ENCODE measurements at regions not wholly inside any gene's neighbourhood (a gene's known extent, or its start where the extent isn't known, plus 50 kb on each side); places are given as distances from the start of the nearest gene placed in this dataset.

DNA sequence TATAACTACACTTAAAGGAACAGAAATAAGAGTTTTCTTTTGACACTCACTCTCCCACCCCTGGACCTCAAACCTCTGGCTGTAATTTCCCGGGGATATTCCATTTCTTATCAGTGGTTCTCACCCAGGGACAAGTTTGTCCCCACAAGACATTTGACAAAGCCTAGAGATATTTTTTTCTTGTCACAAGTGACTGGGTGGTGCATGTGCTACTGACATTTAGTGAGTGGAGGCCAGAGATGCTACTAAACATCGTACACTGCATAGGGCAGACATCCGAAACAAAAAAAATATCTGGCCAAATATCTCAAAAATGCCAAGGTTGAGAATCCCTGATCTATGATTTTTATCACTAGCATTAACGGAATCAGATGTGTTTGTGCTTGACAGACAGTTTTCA, 168.0 kb upstream of the FRMD4B start:
- TF ChIP-seq SIN3A (IDR thresholded peaks at IDR 0.05; ENCODE audit: borderline replicate concordance, insufficient read depth, low read length) = no peak
- no peak for TF ChIP-seq TAF1 (IDR thresholded peaks at IDR 0.05; ENCODE audit: borderline replicate concordance, insufficient read depth, low read length)
- TF ChIP-seq, protein P1, sequence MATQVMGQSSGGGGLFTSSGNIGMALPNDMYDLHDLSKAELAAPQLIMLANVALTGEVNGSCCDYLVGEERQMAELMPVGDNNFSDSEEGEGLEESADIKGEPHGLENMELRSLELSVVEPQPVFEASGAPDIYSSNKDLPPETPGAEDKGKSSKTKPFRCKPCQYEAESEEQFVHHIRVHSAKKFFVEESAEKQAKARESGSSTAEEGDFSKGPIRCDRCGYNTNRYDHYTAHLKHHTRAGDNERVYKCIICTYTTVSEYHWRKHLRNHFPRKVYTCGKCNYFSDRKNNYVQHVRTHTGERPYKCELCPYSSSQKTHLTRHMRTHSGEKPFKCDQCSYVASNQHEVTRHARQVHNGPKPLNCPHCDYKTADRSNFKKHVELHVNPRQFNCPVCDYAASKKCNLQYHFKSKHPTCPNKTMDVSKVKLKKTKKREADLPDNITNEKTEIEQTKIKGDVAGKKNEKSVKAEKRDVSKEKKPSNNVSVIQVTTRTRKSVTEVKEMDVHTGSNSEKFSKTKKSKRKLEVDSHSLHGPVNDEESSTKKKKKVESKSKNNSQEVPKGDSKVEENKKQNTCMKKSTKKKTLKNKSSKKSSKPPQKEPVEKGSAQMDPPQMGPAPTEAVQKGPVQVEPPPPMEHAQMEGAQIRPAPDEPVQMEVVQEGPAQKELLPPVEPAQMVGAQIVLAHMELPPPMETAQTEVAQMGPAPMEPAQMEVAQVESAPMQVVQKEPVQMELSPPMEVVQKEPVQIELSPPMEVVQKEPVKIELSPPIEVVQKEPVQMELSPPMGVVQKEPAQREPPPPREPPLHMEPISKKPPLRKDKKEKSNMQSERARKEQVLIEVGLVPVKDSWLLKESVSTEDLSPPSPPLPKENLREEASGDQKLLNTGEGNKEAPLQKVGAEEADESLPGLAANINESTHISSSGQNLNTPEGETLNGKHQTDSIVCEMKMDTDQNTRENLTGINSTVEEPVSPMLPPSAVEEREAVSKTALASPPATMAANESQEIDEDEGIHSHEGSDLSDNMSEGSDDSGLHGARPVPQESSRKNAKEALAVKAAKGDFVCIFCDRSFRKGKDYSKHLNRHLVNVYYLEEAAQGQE (IDR thresholded peaks at IDR 0.05; ENCODE audit: insufficient read depth in 1 of 2, low read depth in 2 of 2, low read length in 2 of 2) = no peak
- TF ChIP-seq POLR2AphosphoS5 (IDR thresholded peaks at IDR 0.05; ENCODE audit: low read depth, low read length) = no peak
- TF ChIP-seq FOXP2 (optimal IDR thresholded peaks at IDR 0.05; ENCODE audit: borderline replicate concordance, extremely low read depth, extremely low read length, insufficient read depth) = no peak

DNA sequence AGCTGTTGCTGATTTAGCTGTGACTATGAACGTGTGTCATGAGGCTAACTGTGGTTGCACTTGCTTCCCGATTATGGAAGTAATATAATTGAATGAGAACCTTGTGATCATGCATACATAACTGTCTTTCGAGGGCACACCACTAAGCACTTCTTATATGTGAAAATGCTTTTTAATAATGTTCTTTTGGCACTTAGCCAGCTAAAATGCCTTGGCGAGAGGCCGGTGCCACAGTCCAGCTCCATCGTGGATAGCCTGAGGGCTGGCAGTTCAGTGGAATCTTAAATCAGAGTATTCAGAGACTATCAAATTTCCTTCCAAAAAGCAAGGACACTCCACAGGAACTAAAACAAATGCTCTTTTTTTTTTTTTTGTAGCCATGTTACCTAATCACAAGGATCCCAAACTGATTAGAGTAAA, 161.6 kb upstream of the FRMD4B start:
- TF ChIP-seq, protein P1 (IDR thresholded peaks at IDR 0.05; ENCODE audit: insufficient read depth in 1 of 2, low read depth in 2 of 2, low read length in 2 of 2) = no peak
- TF ChIP-seq FOXP2 (optimal IDR thresholded peaks at IDR 0.05; ENCODE audit: borderline replicate concordance, extremely low read depth, extremely low read length, insufficient read depth) (no peak), TAF1 (IDR thresholded peaks at IDR 0.05; ENCODE audit: borderline replicate concordance, insufficient read depth, low read length) (no peak), SIN3A (IDR thresholded peaks at IDR 0.05; ENCODE audit: borderline replicate concordance, insufficient read depth, low read length) (no peak), POLR2AphosphoS5 (IDR thresholded peaks at IDR 0.05; ENCODE audit: low read depth, low read length) (no peak)

DNA sequence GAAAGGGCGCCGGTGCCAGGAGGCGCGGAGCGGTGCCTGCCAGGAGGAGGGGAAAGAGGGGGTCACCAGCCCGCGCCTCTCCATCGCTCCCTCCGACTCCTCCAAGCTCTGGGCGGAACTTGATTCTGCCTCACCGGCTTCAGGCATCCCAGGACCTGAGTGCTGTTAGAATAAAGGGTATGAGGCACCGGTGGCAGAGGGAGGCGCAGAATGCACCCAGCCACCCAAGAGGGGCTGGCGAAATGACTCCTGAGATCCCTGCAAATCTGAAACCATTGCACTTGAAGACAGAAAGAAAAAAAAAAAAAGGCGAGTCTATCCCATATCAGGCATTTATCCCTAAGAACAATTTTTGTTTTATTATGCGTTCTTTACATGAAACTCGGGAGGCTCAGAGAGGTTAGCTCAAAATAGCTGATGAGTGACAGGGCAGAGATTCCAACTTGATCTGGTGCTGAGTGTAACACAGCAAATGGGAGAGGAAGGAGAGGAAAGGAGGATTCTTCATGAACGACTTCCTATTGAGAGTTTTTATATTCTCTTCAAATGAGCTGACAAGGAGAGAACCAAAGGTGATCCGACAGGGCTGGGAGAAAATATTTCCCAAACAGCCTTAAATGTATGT, 157.0 kb upstream of the FRMD4B start:
- TF ChIP-seq SIN3A (IDR thresholded peaks at IDR 0.05; ENCODE audit: borderline replicate concordance, insufficient read depth, low read length) = no peak
- no peak for TF ChIP-seq TAF1 (IDR thresholded peaks at IDR 0.05; ENCODE audit: borderline replicate concordance, insufficient read depth, low read length)
- TF ChIP-seq, protein P1 (IDR thresholded peaks at IDR 0.05; ENCODE audit: insufficient read depth in 1 of 2, low read depth in 2 of 2, low read length in 2 of 2) = no peak
- TF ChIP-seq POLR2AphosphoS5 (IDR thresholded peaks at IDR 0.05; ENCODE audit: low read depth, low read length) = no peak
- no peak for TF ChIP-seq FOXP2 (optimal IDR thresholded peaks at IDR 0.05; ENCODE audit: borderline replicate concordance, extremely low read depth, extremely low read length, insufficient read depth)

DNA sequence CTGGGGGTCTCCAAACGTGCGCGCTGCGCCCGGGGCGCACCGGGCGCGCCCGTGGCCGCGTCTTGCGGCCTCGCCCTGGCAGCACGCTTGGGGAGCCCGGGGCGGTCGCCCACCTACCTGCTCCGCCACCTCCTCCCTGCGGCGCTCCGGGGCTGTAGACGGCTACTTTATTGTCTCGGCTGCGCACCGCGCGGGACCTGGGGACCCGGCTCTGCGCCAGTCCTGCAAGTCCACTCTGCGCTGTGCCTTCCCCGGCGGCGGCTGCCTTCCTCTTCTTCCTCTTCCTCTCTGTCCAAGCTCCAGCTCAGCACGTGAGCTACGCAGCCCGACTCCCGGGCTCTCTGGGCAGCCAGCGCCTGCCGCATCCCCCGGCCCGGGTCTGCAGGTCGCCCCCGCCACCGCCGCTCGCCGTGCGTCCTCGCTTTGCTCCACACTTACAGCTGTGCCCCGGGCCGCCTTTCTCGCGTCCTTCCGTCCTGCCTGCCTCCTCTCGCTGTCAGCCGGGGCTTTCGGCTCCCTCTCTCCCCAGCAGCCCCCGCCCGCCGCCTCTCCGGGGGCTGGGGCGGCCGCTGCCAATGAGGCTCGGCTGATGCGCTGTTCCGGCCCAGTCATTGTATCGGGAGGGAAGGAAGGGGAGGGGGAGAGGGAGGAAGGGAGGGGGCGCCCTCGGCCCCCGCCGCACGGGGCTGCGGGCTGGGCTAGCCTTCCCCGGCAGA, 156.4 kb upstream of the FRMD4B start:
- TF ChIP-seq SIN3A (IDR thresholded peaks at IDR 0.05; ENCODE audit: borderline replicate concordance, insufficient read depth, low read length) = no peak
- TF ChIP-seq FOXP2 (optimal IDR thresholded peaks at IDR 0.05; ENCODE audit: borderline replicate concordance, extremely low read depth, extremely low read length, insufficient read depth) = no peak
- no peak for TF ChIP-seq TAF1 (IDR thresholded peaks at IDR 0.05; ENCODE audit: borderline replicate concordance, insufficient read depth, low read length)
- TF ChIP-seq, protein P1 (IDR thresholded peaks at IDR 0.05; ENCODE audit: insufficient read depth in 1 of 2, low read depth in 2 of 2, low read length in 2 of 2) = no peak
- TF ChIP-seq POLR2AphosphoS5 (IDR thresholded peaks at IDR 0.05; ENCODE audit: low read depth, low read length) = no peak

Measured in PFSK-1 (cell line).